WTC11 (cell line): ENCODE measurements at regions not wholly inside any gene's neighbourhood (a gene's known extent, or its start where the extent isn't known, plus 50 kb on each side); places are given as distances from the start of the nearest gene placed in this dataset.

Source experiments
- ATAC-seq: fragments of 200-7000 bp; cut with Tn5 transposase; 2 replicates; pipeline ENCODE4 v1.10.0; 2021; ENCODE audit warnings: mild to moderate bottlenecking, moderate library complexity
- CTCF ChIA-PET: fragments of 300-600 bp; sonication (Branson Sonifier 250); formaldehyde crosslinking; loops from one replicate; lab custom pipeline; 2021; ENCODE audit warnings: antibody characterized with exemption; lab: Charles Lee
- POLR2A ChIA-PET: fragments of 350-600 bp; sonication (Branson Sonifier 250); formaldehyde crosslinking; loops from one replicate; lab custom pipeline; 2021; ENCODE audit warnings: antibody characterized with exemption; lab: Charles Lee
- DNase-seq: peaks from one replicate; pipeline ENCODE4 v3.0.0; 2021; ENCODE audit warnings: low spot score
- H3K27ac Mint-ChIP-seq: 2 replicates; pipeline ENCODE4 v1.8.0; 2021; ENCODE audit warnings: mixed read lengths
- H3K27me3 Mint-ChIP-seq: 2 replicates; pipeline ENCODE4 v1.8.0; 2021; ENCODE audit warnings: low read depth, mild to moderate bottlenecking, moderate library complexity, mixed read lengths
- H3K36me3 Mint-ChIP-seq: 2 replicates; pipeline ENCODE4 v1.8.0; 2021; ENCODE audit warnings: mixed read lengths
- H3K4me1 Mint-ChIP-seq: 2 replicates; pipeline ENCODE4 v1.8.0; 2022; ENCODE audit warnings: mixed read lengths
- H3K4me3 Mint-ChIP-seq: 2 replicates; pipeline ENCODE4 v1.8.0; 2021; ENCODE audit warnings: mild to moderate bottlenecking, moderate library complexity, mixed read lengths
- H3K9me3 Mint-ChIP-seq: 2 replicates; pipeline ENCODE4 v1.8.0; 2021; ENCODE audit warnings: mixed read lengths
- ATF3 ChIP-seq: sonication (generic); formaldehyde crosslinking; conservative IDR thresholded peaks from 2 replicates; pipeline ENCODE4 v1.8.1; 2022; ENCODE audit warnings: mild to moderate bottlenecking, missing genetic modification reagents
- CTCF ChIP-seq: fragments of 200-600 bp; IDR thresholded peaks from 2 replicates; pipeline ENCODE4 v1.8.0; 2022; ENCODE audit warnings: antibody characterized with exemption
- EMX1 ChIP-seq: fragments of 250-450 bp; sonication (Bioruptor Pico); IDR thresholded peaks from 2 replicates; pipeline ENCODE4 v1.8.0; 2021; ENCODE audit warnings: mild to moderate bottlenecking
- GTF2I ChIP-seq: fragments of 250-450 bp; sonication (Bioruptor Pico); conservative IDR thresholded peaks from 2 replicates; pipeline ENCODE4 v1.4.0; 2021; ENCODE audit warnings: mild to moderate bottlenecking
- NFYB ChIP-seq: sonication (generic); formaldehyde crosslinking; conservative IDR thresholded peaks from 2 replicates; pipeline ENCODE4 v1.8.0; 2022; ENCODE audit warnings: low read depth, missing genetic modification reagents
- STAT6 ChIP-seq: sonication (generic); formaldehyde crosslinking; conservative IDR thresholded peaks from 2 replicates; pipeline ENCODE4 v1.8.1; 2023; ENCODE audit warnings: mild to moderate bottlenecking, low read depth, missing genetic modification reagents, moderate library complexity
- ZNF281 ChIP-seq: sonication (generic); formaldehyde crosslinking; IDR thresholded peaks from 2 replicates; pipeline ENCODE4 v1.8.0; 2023; ENCODE audit warnings: mild to moderate bottlenecking, missing genetic modification reagents
- ZNF425 ChIP-seq: fragments of 250-450 bp; sonication (Bioruptor Pico); conservative IDR thresholded peaks from 2 replicates; pipeline ENCODE4 v1.9.0; 2021; ENCODE audit warnings: mild to moderate bottlenecking
- TF ChIP-seq, protein P1 (sequence below): fragments of 250-450 bp; sonication (Bioruptor Pico); IDR thresholded peaks from 2 replicates; pipeline ENCODE4 v1.9.0; 2021; ENCODE audit warnings: moderate library complexity, mild to moderate bottlenecking, inconsistent platforms, borderline replicate concordance
- TF ChIP-seq, protein P2 (sequence below): sonication (generic); formaldehyde crosslinking; IDR thresholded peaks from 2 replicates; pipeline ENCODE4 v1.8.1; 2023; ENCODE audit warnings: mild to moderate bottlenecking, missing genetic modification reagents

DNA sequence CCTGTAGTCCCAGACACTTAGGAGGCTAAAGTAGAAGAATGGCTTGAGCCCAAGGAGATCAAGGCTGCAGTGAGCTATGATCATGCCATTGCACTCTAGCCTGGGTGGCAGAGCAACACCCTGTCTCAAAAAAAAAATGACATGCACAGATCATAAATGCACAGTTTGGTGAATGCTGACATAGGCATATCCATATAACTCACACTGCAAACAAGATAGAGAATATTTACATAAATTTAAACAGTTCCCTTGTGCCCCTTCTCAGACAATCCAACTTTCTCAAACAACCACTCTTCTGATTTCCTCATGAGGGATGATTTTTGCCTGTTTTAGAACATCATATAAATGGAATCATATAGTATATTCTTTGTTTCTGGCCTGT, 88.7 kb upstream of the CAST start:
- Mint-ChIP-seq H3K4me3 (no peak overlapping the region), H3K27ac (no peak overlapping the region), H3K27me3 (peaks cover 3% of the 10 kb centered on the region; the same call in 1 of the 2 replicates), H3K9me3 (no peaks in the 10 kb centered on the region), H3K36me3 (no peaks in the 10 kb centered on the region), H3K4me1 (no peaks in the 10 kb centered on the region)
- no peak for TF ChIP-seq ZNF281 (CRISPR knock-in tag)
- no peak for TF ChIP-seq ATF3
- TF ChIP-seq, protein P1, sequence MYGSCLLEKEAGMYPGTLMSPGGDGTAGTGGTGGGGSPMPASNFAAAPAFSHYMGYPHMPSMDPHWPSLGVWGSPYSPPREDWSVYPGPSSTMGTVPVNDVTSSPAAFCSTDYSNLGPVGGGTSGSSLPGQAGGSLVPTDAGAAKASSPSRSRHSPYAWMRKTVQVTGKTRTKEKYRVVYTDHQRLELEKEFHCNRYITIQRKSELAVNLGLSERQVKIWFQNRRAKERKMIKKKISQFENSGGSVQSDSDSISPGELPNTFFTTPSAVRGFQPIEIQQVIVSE (CRISPR knock-in tag), result no peak
- POLR2A ChIA-PET, result no interaction called here
- no peak for ATAC-seq
- CTCF ChIA-PET, result no interaction called here
- DNase-seq, result no peak

DNA sequence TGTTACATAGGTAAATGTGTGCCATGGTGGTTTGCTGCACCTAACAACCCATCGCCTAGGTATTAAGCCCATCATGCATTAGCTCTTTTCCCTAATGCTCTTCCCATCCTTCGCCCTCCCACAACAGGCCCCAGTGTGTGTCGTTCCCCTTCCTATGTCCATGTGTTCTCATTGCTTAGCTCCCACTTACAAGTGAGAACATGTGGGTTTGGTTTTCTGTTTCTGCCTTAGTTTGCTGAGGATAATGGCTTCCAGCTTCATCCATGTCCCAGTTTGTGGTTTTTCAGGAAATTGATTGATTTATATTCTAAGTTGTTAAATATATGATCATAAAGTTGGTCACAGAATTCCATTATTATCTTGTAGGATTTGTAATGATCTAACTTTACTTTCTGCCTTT, 85.3 kb upstream of the CAST start:
- Mint-ChIP-seq H3K27me3 (no peaks in the 10 kb centered on the region), H3K9me3 (no peaks in the 10 kb centered on the region)
- CTCF ChIA-PET, result no interaction called here

More for the DNA sequence above, 85.3 kb upstream of the CAST start:
- TF ChIP-seq, protein P2, sequence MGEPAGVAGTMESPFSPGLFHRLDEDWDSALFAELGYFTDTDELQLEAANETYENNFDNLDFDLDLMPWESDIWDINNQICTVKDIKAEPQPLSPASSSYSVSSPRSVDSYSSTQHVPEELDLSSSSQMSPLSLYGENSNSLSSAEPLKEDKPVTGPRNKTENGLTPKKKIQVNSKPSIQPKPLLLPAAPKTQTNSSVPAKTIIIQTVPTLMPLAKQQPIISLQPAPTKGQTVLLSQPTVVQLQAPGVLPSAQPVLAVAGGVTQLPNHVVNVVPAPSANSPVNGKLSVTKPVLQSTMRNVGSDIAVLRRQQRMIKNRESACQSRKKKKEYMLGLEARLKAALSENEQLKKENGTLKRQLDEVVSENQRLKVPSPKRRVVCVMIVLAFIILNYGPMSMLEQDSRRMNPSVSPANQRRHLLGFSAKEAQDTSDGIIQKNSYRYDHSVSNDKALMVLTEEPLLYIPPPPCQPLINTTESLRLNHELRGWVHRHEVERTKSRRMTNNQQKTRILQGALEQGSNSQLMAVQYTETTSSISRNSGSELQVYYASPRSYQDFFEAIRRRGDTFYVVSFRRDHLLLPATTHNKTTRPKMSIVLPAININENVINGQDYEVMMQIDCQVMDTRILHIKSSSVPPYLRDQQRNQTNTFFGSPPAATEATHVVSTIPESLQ (CRISPR knock-in tag), result no peak
- TF ChIP-seq EMX1 (CRISPR knock-in tag), result no peak
- no peak for TF ChIP-seq CTCF
- TF ChIP-seq GTF2I (CRISPR knock-in tag), result no peak
- TF ChIP-seq STAT6 (CRISPR knock-in tag), result no peak
- TF ChIP-seq NFYB (CRISPR knock-in tag), result no peak
- TF ChIP-seq ZNF425 (CRISPR knock-in tag), result no peak
- no peak overlapping the region for H3K4me3 Mint-ChIP-seq
- POLR2A ChIA-PET, result no interaction called here
- no peak for ATAC-seq
- DNase-seq, result no peak
- H3K36me3 Mint-ChIP-seq, result no peaks in the 10 kb centered on the region
- no peak overlapping the region for H3K27ac Mint-ChIP-seq
- H3K4me1 Mint-ChIP-seq, result no peaks in the 10 kb centered on the region
